ENCODE measurements at regions not wholly inside any gene's neighbourhood (a gene's known extent, or its start where the extent isn't known, plus 50 kb on each side); places are given as distances from the start of the nearest gene placed in this dataset.

GRCh38 chr10:35707642-35708425 lies 65.7 kb upstream of the FZD8 start:
- H3K27ac ChIP-seq (ENCODE audit: low read depth, low read length), result no peak overlapping the region
- no peaks in the 10 kb centered on the region for H3K36me3 ChIP-seq (ENCODE audit: control insufficient read depth in 5 of 5, insufficient read depth in 5 of 5, low read length in 5 of 5)
- peaks cover 0 to 14% (median 3%) of the 10 kb centered on the region in 5 donors for H3K4me1 ChIP-seq (ENCODE audit: control insufficient read depth in 5 of 5, insufficient read depth in 5 of 5, low read length in 5 of 5)
- peaks cover 0 to 3% (median 0%) of the 10 kb centered on the region in 5 donors for H3K27me3 ChIP-seq (ENCODE audit: control insufficient read depth in 5 of 5, insufficient read depth in 4 of 5, low read length in 5 of 5)
- H3K9ac ChIP-seq (ENCODE audit: low read length in 5 of 5), result no peak overlapping the region
- no peaks in the 10 kb centered on the region for H3K9me3 ChIP-seq (ENCODE audit: control insufficient read depth in 5 of 5, low read length in 5 of 5)
- H3K4me3 ChIP-seq (ENCODE audit: low read depth in 1 of 5, low read length in 5 of 5), result no peak overlapping the region

- Histone ChIP-seq H3K27me3 (ENCODE audit: control insufficient read depth in 5 of 5, insufficient read depth in 4 of 5, low read length in 5 of 5) (peaks cover 0 to 3% (median 0%) of the 10 kb centered on the region in 5 donors), H3K27ac (ENCODE audit: low read depth, low read length) (no peak overlapping the region)
These were observed 64.9 kb upstream of the FZD8 start for GRCh38 chr10:35706959-35707358.

DNA sequence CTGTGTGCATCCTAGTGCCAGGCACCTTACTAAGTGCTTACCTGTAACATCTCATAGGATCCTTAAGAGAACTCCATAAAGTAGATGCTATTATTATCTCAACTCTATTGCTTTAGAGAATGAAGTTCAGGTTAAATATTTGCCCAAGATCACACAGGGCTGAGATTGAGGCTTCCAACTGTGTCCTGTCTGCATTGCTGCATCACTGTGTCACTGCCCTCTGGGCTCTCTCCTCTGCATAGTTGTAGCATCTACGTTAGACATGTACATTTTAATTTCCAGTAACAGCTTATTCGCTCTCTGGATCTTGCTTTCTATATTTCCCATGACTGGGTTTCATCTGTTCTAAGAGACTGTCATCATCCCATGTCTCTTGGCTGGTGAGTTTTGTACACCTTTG lies 63.6 kb upstream of the FZD8 start:
- Histone ChIP-seq H3K27ac (ENCODE audit: low read depth, low read length) (no peak overlapping the region), H3K36me3 (ENCODE audit: control insufficient read depth in 5 of 5, insufficient read depth in 5 of 5, low read length in 5 of 5) (no peaks in the 10 kb centered on the region), H3K4me1 (ENCODE audit: control insufficient read depth in 5 of 5, insufficient read depth in 5 of 5, low read length in 5 of 5) (no peaks in the 10 kb centered on the region), H3K27me3 (ENCODE audit: control insufficient read depth in 5 of 5, insufficient read depth in 4 of 5, low read length in 5 of 5) (no peaks in the 10 kb centered on the region), H3K4me3 (ENCODE audit: low read depth in 1 of 5, low read length in 5 of 5) (no peak overlapping the region), H3K9me3 (ENCODE audit: control insufficient read depth in 5 of 5, low read length in 5 of 5) (peaks cover 0 to 2% (median 0%) of the 10 kb centered on the region in 5 donors), H3K9ac (ENCODE audit: low read length in 5 of 5) (no peak overlapping the region)

More at GRCh38 chr10:35706959-35707358, 64.9 kb upstream of the FZD8 start:
- no peak overlapping the region for H3K4me3 ChIP-seq (ENCODE audit: low read depth in 1 of 5, low read length in 5 of 5)
- H3K36me3 ChIP-seq (ENCODE audit: control insufficient read depth in 5 of 5, insufficient read depth in 5 of 5, low read length in 5 of 5), result no peaks in the 10 kb centered on the region
- H3K9me3 ChIP-seq (ENCODE audit: control insufficient read depth in 5 of 5, low read length in 5 of 5), result no peaks in the 10 kb centered on the region
- H3K4me1 ChIP-seq (ENCODE audit: control insufficient read depth in 5 of 5, insufficient read depth in 5 of 5, low read length in 5 of 5), result peaks cover 0 to 6% (median under 1%) of the 10 kb centered on the region in 5 donors
- H3K9ac ChIP-seq (ENCODE audit: low read length in 5 of 5), result no peak overlapping the region

DNA sequence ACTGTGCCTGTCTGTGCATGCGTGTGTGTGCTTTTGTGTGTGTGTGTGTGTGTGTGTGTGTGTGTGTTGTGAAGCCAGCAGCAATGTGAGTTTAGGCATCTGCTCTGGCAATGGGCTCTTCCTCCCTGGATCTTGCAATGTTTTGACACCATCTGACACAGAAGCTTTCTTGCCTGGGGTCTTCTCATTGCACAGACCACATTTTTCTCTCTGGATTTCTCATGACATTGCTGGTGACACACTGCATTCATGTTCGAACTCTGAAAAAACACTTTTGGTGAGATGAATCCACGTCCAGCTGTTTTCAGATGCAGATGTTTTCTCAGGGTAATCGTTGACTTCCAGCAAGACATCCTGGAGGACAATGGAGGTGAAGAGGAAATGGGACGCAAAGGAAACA lies 63.0 kb upstream of the FZD8 start:
- H3K36me3 ChIP-seq (ENCODE audit: control insufficient read depth in 5 of 5, insufficient read depth in 5 of 5, low read length in 5 of 5), result no peaks in the 10 kb centered on the region
- H3K4me1 ChIP-seq (ENCODE audit: control insufficient read depth in 5 of 5, insufficient read depth in 5 of 5, low read length in 5 of 5), result no peaks in the 10 kb centered on the region
- H3K27ac ChIP-seq (ENCODE audit: low read depth, low read length), result no peak overlapping the region
- H3K9me3 ChIP-seq (ENCODE audit: control insufficient read depth in 5 of 5, low read length in 5 of 5), result peaks cover 0 to 2% (median 0%) of the 10 kb centered on the region in 5 donors
- H3K4me3 ChIP-seq (ENCODE audit: low read depth in 1 of 5, low read length in 5 of 5), result no peak overlapping the region
- no peak overlapping the region for H3K9ac ChIP-seq (ENCODE audit: low read length in 5 of 5)
- no peaks in the 10 kb centered on the region for H3K27me3 ChIP-seq (ENCODE audit: control insufficient read depth in 5 of 5, insufficient read depth in 4 of 5, low read length in 5 of 5)

DNA sequence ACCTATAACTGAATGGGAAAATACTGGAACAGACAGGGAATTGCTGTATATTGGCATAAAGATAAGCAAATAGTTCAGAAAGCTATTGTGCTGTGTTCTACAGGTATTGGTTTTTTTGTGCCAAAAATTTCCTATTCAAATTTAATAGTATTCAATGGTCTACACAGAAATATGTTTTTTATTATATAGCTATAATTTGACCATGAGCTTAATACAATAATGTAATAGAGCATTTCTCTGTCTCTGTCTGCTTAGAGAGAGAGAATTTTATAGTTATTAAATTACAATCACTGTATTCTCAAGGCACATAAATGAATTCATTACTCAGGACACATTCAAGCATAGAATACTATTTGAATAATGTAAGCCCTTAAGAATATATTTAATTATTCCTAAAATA lies 62.3 kb upstream of the FZD8 start:
- Histone ChIP-seq H3K9ac (ENCODE audit: low read length in 5 of 5) (no peak overlapping the region), H3K27ac (ENCODE audit: low read depth, low read length) (no peak overlapping the region), H3K36me3 (ENCODE audit: control insufficient read depth in 5 of 5, insufficient read depth in 5 of 5, low read length in 5 of 5) (no peaks in the 10 kb centered on the region), H3K9me3 (ENCODE audit: control insufficient read depth in 5 of 5, low read length in 5 of 5) (peaks cover 0 to 2% (median 0%) of the 10 kb centered on the region in 5 donors), H3K4me3 (ENCODE audit: low read depth in 1 of 5, low read length in 5 of 5) (no peak overlapping the region), H3K27me3 (ENCODE audit: control insufficient read depth in 5 of 5, insufficient read depth in 4 of 5, low read length in 5 of 5) (no peaks in the 10 kb centered on the region), H3K4me1 (ENCODE audit: control insufficient read depth in 5 of 5, insufficient read depth in 5 of 5, low read length in 5 of 5) (no peaks in the 10 kb centered on the region)

- Histone ChIP-seq H3K9ac (ENCODE audit: low read length in 5 of 5) (no peak overlapping the region), H3K4me3 (ENCODE audit: low read depth in 1 of 5, low read length in 5 of 5) (no peak overlapping the region), H3K27me3 (ENCODE audit: control insufficient read depth in 5 of 5, insufficient read depth in 4 of 5, low read length in 5 of 5) (no peaks in the 10 kb centered on the region), H3K27ac (ENCODE audit: low read depth, low read length) (no peak overlapping the region), H3K4me1 (ENCODE audit: control insufficient read depth in 5 of 5, insufficient read depth in 5 of 5, low read length in 5 of 5) (peaks cover 0 to 2% (median 0%) of the 10 kb centered on the region in 5 donors), H3K9me3 (ENCODE audit: control insufficient read depth in 5 of 5, low read length in 5 of 5) (peaks cover 0 to 2% (median 0%) of the 10 kb centered on the region in 5 donors), H3K36me3 (ENCODE audit: control insufficient read depth in 5 of 5, insufficient read depth in 5 of 5, low read length in 5 of 5) (no peaks in the 10 kb centered on the region)
These were observed 58.4 kb upstream of the FZD8 start for GRCh38 chr10:35700487-35700882.

GRCh38 chr10:35699848-35700486 lies 57.9 kb upstream of the FZD8 start:
- Histone ChIP-seq H3K4me1 (ENCODE audit: control insufficient read depth in 5 of 5, insufficient read depth in 5 of 5, low read length in 5 of 5) (peaks cover 0 to 2% (median 0%) of the 10 kb centered on the region in 5 donors), H3K4me3 (ENCODE audit: low read depth in 1 of 5, low read length in 5 of 5) (no peak overlapping the region), H3K9me3 (ENCODE audit: control insufficient read depth in 5 of 5, low read length in 5 of 5) (peaks cover 0 to 2% (median 0%) of the 10 kb centered on the region in 5 donors), H3K27ac (ENCODE audit: low read depth, low read length) (no peak overlapping the region), H3K27me3 (ENCODE audit: control insufficient read depth in 5 of 5, insufficient read depth in 4 of 5, low read length in 5 of 5) (no peaks in the 10 kb centered on the region), H3K9ac (ENCODE audit: low read length in 5 of 5) (no peak overlapping the region), H3K36me3 (ENCODE audit: control insufficient read depth in 5 of 5, insufficient read depth in 5 of 5, low read length in 5 of 5) (no peaks in the 10 kb centered on the region)

GRCh38 chr10:35696392-35697287 lies 54.5 kb upstream of the FZD8 start:
- no peak overlapping the region for H3K27ac ChIP-seq (ENCODE audit: low read depth, low read length)
- H3K4me3 ChIP-seq (ENCODE audit: low read depth in 1 of 5, low read length in 5 of 5), result no peak overlapping the region

DNA sequence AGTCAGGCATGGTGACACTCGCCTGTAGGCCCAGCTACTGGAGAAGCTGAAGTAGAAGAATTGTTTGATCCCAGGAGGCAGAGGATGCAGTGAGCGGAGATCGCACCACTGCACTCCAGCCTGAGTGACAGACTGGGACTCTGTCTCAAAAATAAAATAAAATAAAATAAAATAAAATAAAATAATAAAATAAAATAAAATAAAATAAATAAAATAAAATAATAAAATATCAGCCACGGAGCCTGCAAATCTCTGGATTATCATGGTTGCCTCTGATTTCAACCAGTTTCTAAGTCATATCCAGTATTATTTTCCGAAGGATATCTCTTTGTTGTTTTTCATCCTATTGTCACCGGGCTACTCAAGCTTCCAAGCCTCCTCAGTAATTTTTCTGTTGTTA lies 51.7 kb upstream of the FZD8 start:
- peaks cover 0 to 2% (median 0%) of the 10 kb centered on the region in 5 donors for H3K4me1 ChIP-seq (ENCODE audit: control insufficient read depth in 5 of 5, insufficient read depth in 5 of 5, low read length in 5 of 5)

More at GRCh38 chr10:35696392-35697287, 54.5 kb upstream of the FZD8 start:
- Histone ChIP-seq H3K36me3 (ENCODE audit: control insufficient read depth in 5 of 5, insufficient read depth in 5 of 5, low read length in 5 of 5) (no peaks in the 10 kb centered on the region), H3K9ac (ENCODE audit: low read length in 5 of 5) (no peak overlapping the region), H3K4me1 (ENCODE audit: control insufficient read depth in 5 of 5, insufficient read depth in 5 of 5, low read length in 5 of 5) (peaks cover 0 to 2% (median 0%) of the 10 kb centered on the region in 5 donors), H3K27me3 (ENCODE audit: control insufficient read depth in 5 of 5, insufficient read depth in 4 of 5, low read length in 5 of 5) (no peaks in the 10 kb centered on the region), H3K9me3 (ENCODE audit: control insufficient read depth in 5 of 5, low read length in 5 of 5) (peaks cover 0 to 2% (median 0%) of the 10 kb centered on the region in 5 donors)

More for the DNA sequence above, 51.7 kb upstream of the FZD8 start:
- H3K27ac ChIP-seq (ENCODE audit: low read depth, low read length), result no peak overlapping the region
- no peak overlapping the region for H3K9ac ChIP-seq (ENCODE audit: low read length in 5 of 5)
- no peaks in the 10 kb centered on the region for H3K27me3 ChIP-seq (ENCODE audit: control insufficient read depth in 5 of 5, insufficient read depth in 4 of 5, low read length in 5 of 5)
- no peak overlapping the region for H3K4me3 ChIP-seq (ENCODE audit: low read depth in 1 of 5, low read length in 5 of 5)
- H3K36me3 ChIP-seq (ENCODE audit: control insufficient read depth in 5 of 5, insufficient read depth in 5 of 5, low read length in 5 of 5), result no peaks in the 10 kb centered on the region
- H3K9me3 ChIP-seq (ENCODE audit: control insufficient read depth in 5 of 5, low read length in 5 of 5), result no peaks in the 10 kb centered on the region

All from subcutaneous abdominal adipose tissue (tissue), 5 donors.